Hepatocyte (in vitro differentiated cells): ENCODE measurements at regions not wholly inside any gene's neighbourhood (a gene's known extent, or its start where the extent isn't known, plus 50 kb on each side); places are given as distances from the start of the nearest gene placed in this dataset.
A peak's percentile ranks its signal among the peaks of the same experiment; 100 is the strongest.

ENCODE experiments used
- DNase-seq: peaks from one replicate; pipeline ENCODE4 v3.0.0-alpha.2; 2016; ENCODE audit warnings: low spot score
- H2AFZ ChIP-seq: fragments of 200-600 bp; sonication (generic); 2 replicates; pipeline ENCODE4 v1.6.0; 2016; ENCODE audit warnings: antibody characterized with exemption, mild to moderate bottlenecking
- H3K27ac ChIP-seq: fragments of 200-600 bp; sonication (generic); 2 replicates; pipeline ENCODE4 v1.5.1; 2016; ENCODE audit warnings: mild to moderate bottlenecking
- H3K27me3 ChIP-seq: fragments of 200-600 bp; sonication (generic); 2 replicates; pipeline ENCODE4 v1.6.1; 2016
- H3K36me3 ChIP-seq: fragments of 200-600 bp; sonication (generic); replicated peaks from 2 replicates; pipeline ENCODE4 v1.5.1; 2016; ENCODE audit warnings: low read depth; ENCODE audit not compliant: insufficient read depth
- H3K4me1 ChIP-seq: fragments of 200-600 bp; sonication (generic); 2 replicates; pipeline ENCODE4 v1.5.1; 2016; ENCODE audit warnings: mild to moderate bottlenecking, moderate library complexity; ENCODE audit not compliant: insufficient read depth
- H3K4me2 ChIP-seq: fragments of 200-600 bp; sonication (generic); 2 replicates; pipeline ENCODE4 v1.6.0; 2016
- H3K4me3 ChIP-seq: fragments of 200-600 bp; sonication (generic); 2 replicates; pipeline ENCODE4 v1.5.1; 2016; ENCODE audit warnings: mild to moderate bottlenecking
- H3K79me2 ChIP-seq: fragments of 200-600 bp; sonication (generic); 2 replicates; pipeline ENCODE4 v1.6.0; 2017; ENCODE audit warnings: mild to moderate bottlenecking
- H3K9me2 ChIP-seq: fragments of 200-600 bp; sonication (generic); replicated peaks from 2 replicates; pipeline ENCODE4 v1.6.0; 2017; ENCODE audit warnings: mild to moderate bottlenecking; ENCODE audit not compliant: insufficient read depth
- H3K9me3 ChIP-seq: fragments of 200-600 bp; sonication (generic); 2 replicates; pipeline ENCODE4 v1.5.1; 2016; ENCODE audit warnings: low read depth, mild to moderate bottlenecking
- H4K20me1 ChIP-seq: fragments of 200-600 bp; sonication (generic); 2 replicates; pipeline ENCODE4 v1.6.0; 2016; ENCODE audit warnings: mild to moderate bottlenecking; ENCODE audit not compliant: insufficient read depth, poor library complexity, severe bottlenecking
- EZH2 ChIP-seq: fragments of 200-600 bp; sonication (generic); IDR thresholded peaks from 2 replicates; pipeline ENCODE4 v1.6.1; 2016; ENCODE audit warnings: antibody characterized with exemption, mild to moderate bottlenecking, borderline replicate concordance
- EZH2phosphoT487 ChIP-seq: fragments of 200-600 bp; sonication (generic); IDR thresholded peaks from one replicate; pipeline ENCODE4 v1.6.1; 2018; ENCODE audit warnings: antibody characterized with exemption, mild to moderate bottlenecking, low read depth, moderate library complexity; ENCODE audit not compliant: unreplicated experiment, severe bottlenecking
- WGBS: methylation state at CpG from one replicate; pipeline ENCODE4 v1.1.6; 2016; ENCODE audit warnings: low lambda C conversion rate; ENCODE audit errors: missing lambda C conversion rate; 5-methylcytosine and 5-hydroxymethylcytosine counted together
- TF ChIP-seq, protein P1 (sequence below): fragments of 200-600 bp; sonication (generic); IDR thresholded peaks from 2 replicates; pipeline ENCODE4 v1.5.1; 2016; ENCODE audit warnings: antibody characterized with exemption, mild to moderate bottlenecking; ENCODE audit not compliant: poor library complexity

DNA sequence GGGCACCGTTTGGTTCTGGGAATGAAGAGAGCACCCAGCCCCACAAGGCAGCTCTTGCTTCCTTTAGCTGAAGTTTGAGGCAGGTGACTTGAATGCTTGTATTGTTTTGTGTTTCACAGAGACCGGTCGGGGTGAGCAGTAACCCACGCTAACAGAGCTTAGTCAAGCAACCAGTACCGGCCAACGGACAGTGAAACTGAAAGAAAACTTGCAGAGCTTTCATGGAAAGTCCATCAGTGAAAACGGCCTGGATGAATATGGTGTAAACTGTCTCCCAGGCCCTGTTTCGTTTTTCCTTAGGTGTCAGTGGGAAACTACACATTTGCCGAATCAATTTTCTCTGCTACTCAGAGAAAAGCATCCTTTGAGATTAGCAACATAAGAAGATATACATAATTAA lies 101.1 kb downstream of the LYZL1 start:
- Histone ChIP-seq H3K27me3 (no peaks in the 10 kb centered on the region), H3K4me1 (no peaks in the 10 kb centered on the region), H3K4me3 (no peak overlapping the region), H3K4me2 (no peak overlapping the region), H3K36me3 (no peaks in the 10 kb centered on the region), H2AFZ (no peak overlapping the region), H4K20me1 (no peaks in the 10 kb centered on the region), H3K9me2 (no peaks in the 10 kb centered on the region), H3K79me2 (no peaks in the 10 kb centered on the region), H3K27ac (no peak overlapping the region), H3K9me3 (no peaks in the 10 kb centered on the region)
- TF ChIP-seq, protein P1, sequence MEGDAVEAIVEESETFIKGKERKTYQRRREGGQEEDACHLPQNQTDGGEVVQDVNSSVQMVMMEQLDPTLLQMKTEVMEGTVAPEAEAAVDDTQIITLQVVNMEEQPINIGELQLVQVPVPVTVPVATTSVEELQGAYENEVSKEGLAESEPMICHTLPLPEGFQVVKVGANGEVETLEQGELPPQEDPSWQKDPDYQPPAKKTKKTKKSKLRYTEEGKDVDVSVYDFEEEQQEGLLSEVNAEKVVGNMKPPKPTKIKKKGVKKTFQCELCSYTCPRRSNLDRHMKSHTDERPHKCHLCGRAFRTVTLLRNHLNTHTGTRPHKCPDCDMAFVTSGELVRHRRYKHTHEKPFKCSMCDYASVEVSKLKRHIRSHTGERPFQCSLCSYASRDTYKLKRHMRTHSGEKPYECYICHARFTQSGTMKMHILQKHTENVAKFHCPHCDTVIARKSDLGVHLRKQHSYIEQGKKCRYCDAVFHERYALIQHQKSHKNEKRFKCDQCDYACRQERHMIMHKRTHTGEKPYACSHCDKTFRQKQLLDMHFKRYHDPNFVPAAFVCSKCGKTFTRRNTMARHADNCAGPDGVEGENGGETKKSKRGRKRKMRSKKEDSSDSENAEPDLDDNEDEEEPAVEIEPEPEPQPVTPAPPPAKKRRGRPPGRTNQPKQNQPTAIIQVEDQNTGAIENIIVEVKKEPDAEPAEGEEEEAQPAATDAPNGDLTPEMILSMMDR = no peak
- TF ChIP-seq EZH2phosphoT487 (no peak), EZH2 (no peak)
- no peak for DNase-seq
- 75% methylated on average over 9 of the region's 9 CpGs for WGBS

DNA sequence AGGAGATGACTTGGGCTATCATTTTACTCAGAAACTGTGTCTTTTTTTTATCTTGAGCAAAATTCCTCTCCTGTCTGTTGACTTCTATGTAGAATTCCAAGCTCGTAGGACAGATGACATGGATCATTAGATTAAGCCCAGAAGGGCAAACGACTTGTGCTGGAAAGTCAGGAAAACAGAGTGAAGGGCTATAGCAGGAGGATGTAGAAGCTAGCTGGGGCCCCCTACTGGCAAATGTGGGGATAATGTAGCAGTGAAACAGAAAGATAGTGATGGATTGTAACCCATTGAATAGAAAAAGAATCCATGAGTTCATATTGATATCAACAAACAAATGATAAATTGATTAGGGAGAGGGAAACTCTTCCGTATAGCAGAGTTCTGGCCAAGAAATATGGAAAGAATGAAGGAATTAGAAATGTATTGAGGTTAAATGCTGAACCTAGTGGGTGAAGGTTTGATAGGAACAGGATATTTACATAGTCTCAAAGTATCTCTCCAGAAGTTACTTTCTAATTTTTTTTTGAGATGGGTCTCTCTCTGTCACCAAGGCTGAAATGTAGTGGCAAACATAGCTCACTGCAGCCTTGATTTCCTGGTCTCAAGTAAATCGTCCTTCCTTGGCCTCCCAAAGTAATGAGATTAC lies 103.6 kb downstream of the LYZL1 start:
- Histone ChIP-seq H3K27ac (no peak overlapping the region), H3K4me2 (no peak overlapping the region), H3K9me2 (no peaks in the 10 kb centered on the region), H3K27me3 (no peaks in the 10 kb centered on the region), H3K4me3 (no peak overlapping the region), H3K4me1 (peaks cover 3% of the 10 kb centered on the region), H3K9me3 (no peaks in the 10 kb centered on the region), H2AFZ (no peak overlapping the region), H4K20me1 (no peaks in the 10 kb centered on the region), H3K36me3 (no peaks in the 10 kb centered on the region), H3K79me2 (no peaks in the 10 kb centered on the region)
- 34% methylated on average over 4 of the region's 4 CpGs for WGBS
- TF ChIP-seq EZH2phosphoT487 = no peak
- TF ChIP-seq EZH2 = no peak
- TF ChIP-seq, protein P1 = peak; percentile 70
- peak; percentile 74 for DNase-seq

DNA sequence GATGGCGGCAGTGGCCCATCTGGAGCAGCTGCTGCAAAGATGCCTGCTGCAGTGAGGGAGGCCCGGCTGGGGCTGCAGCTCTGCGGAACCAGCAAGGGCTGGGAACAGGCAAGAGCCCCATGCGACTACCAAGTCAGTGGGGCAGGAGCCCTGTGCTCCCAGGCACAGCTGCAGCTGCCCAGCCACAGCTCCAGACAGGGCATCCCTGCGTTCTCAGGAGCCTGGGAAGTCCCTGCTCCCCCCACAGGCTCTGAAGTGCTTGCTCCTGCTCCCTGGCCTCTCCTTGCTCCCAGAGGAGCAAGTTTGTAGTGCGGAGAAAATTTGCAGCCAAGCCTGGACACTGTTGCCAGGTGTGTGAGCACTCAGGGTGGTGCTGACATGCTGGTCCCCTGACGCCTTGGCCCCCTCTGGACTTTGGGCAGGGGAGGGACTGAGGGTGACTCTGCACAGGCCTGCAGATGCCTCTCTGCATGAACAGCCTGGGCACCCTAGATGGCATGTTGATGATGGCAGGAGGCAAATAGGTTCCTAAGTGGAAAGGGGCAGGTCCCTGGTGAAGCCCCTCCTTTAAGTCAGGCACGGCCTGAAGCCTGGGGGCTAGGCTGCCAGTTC lies 105.6 kb downstream of the LYZL1 start:
- WGBS = 80% methylated on average over 8 of the region's 8 CpGs
- no peak for TF ChIP-seq EZH2
- Histone ChIP-seq H3K4me1 (peaks cover 3% of the 10 kb centered on the region), H3K36me3 (no peaks in the 10 kb centered on the region), H4K20me1 (no peaks in the 10 kb centered on the region), H3K27me3 (no peaks in the 10 kb centered on the region), H3K27ac (no peak overlapping the region), H3K4me3 (no peak overlapping the region), H3K4me2 (no peak overlapping the region), H3K9me2 (no peaks in the 10 kb centered on the region), H3K79me2 (no peaks in the 10 kb centered on the region), H3K9me3 (no peaks in the 10 kb centered on the region), H2AFZ (no peak overlapping the region)
- DNase-seq = no peak

DNA sequence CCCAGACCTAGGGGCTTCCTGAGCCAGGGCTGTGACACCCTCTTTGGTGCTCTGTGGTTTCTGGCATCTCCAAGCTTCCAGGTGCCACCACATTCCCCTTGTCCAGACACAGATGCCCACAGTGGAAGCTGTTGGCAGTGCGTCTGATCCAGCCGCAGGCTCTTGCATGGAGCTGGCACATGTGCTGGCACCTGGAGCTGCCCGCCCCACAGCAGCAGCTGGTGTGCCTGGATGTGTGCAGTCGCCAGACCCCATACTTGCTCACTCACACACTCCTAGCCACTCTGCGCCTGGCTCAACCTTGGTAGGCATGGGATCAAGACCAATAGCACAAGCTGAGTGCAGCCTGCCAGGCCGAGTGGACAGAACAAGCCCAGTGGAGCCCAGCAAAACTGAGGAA lies 106.5 kb downstream of the LYZL1 start:
- H3K27ac ChIP-seq = no peak overlapping the region
- H3K9me3 ChIP-seq = no peaks in the 10 kb centered on the region
- no peaks in the 10 kb centered on the region for H3K79me2 ChIP-seq
- no peaks in the 10 kb centered on the region for H4K20me1 ChIP-seq
- no peak overlapping the region for H3K4me3 ChIP-seq
- H3K4me2 ChIP-seq = no peak overlapping the region
- no peaks in the 10 kb centered on the region for H3K27me3 ChIP-seq
- TF ChIP-seq EZH2 (no peak), EZH2phosphoT487 (no peak)
- TF ChIP-seq, protein P1 = no peak
- H2AFZ ChIP-seq = no peak overlapping the region
- DNase-seq = no peak
- H3K36me3 ChIP-seq = no peaks in the 10 kb centered on the region
- WGBS = 95% methylated on average over 6 of the region's 6 CpGs
- H3K4me1 ChIP-seq = peaks cover 3% of the 10 kb centered on the region
- no peaks in the 10 kb centered on the region for H3K9me2 ChIP-seq
